Upper lobe of right lung (tissue), 1 donor: ENCODE measurements at regions not wholly inside any gene's neighbourhood (a gene's known extent, or its start where the extent isn't known, plus 50 kb on each side); places are given as distances from the start of the nearest gene placed in this dataset.
"Not testable (repeated sequence)": the region's sequence is repeated elsewhere in the genome, so short reads cannot be mapped to it uniquely, and the experiment has no call there.

Experiments
- ATAC-seq: fragments of 200-7000 bp; cut with Tn5 transposase; one replicate; pipeline ENCODE4 v1.9.1; 2020; ENCODE audit warnings: mild to moderate bottlenecking, moderate library complexity
- DNase-seq: peaks from one replicate; pipeline ENCODE4 v3.0.0-alpha.2; 2020
- H3K27ac ChIP-seq: fragments of 200-600 bp; one replicate; pipeline ENCODE4 v1.8.0; 2022
- H3K27me3 ChIP-seq: fragments of 200-600 bp; one replicate; pipeline ENCODE4 v1.8.0; 2022; ENCODE audit warnings: mild to moderate bottlenecking
- H3K36me3 ChIP-seq: fragments of 200-600 bp; one replicate; pipeline ENCODE4 v1.8.0; 2022
- H3K4me1 ChIP-seq: fragments of 200-600 bp; one replicate; pipeline ENCODE4 v1.8.0; 2022
- H3K4me3 ChIP-seq: fragments of 200-600 bp; one replicate; pipeline ENCODE4 v1.8.0; 2022; ENCODE audit warnings: mild to moderate bottlenecking
- H3K9me3 ChIP-seq: fragments of 200-600 bp; one replicate; pipeline ENCODE4 v1.8.0; 2022
- CTCF ChIP-seq: fragments of 200-600 bp; IDR thresholded peaks from one replicate; pipeline ENCODE4 v1.8.0; 2022; ENCODE audit warnings: antibody characterized with exemption
- intact Hi-C: fragments of 100-400 bp; cut with DNase I; formaldehyde crosslinking; loops from one replicate; pipeline ENCODE4 v1.11.0; 2022
- donor health status: DM: no; HTN: yes; CAD: no; lungs with severe emphysema.

- Histone ChIP-seq H3K36me3 (no peaks in the 10 kb centered on the region), H3K4me3 (no peak overlapping the region), H3K27me3 (no peaks in the 10 kb centered on the region), H3K4me1 (no peaks in the 10 kb centered on the region), H3K9me3 (no peaks in the 10 kb centered on the region), H3K27ac (no peak overlapping the region)
- ATAC-seq (peak; percentile 41), DNase-seq (no peak)
- intact Hi-C loops = no loop called here
- TF ChIP-seq CTCF = no peak
Measured at GRCh38 chr4:169902658-169903345, 123.4 kb downstream of the MFAP3L start.

- ATAC-seq (no peak), DNase-seq (no peak)
- no peak overlapping the region for H3K4me3 ChIP-seq
- no peaks in the 10 kb centered on the region for H3K27me3 ChIP-seq
- no peaks in the 10 kb centered on the region for H3K4me1 ChIP-seq
- no peaks in the 10 kb centered on the region for H3K36me3 ChIP-seq
- no peak overlapping the region for H3K27ac ChIP-seq
- no peak for TF ChIP-seq CTCF
- H3K9me3 ChIP-seq = no peaks in the 10 kb centered on the region
- intact Hi-C loops = no loop called here
Measured at GRCh38 chr4:169900241-169900845, 125.9 kb downstream of the MFAP3L start.

GRCh38 chr4:169899295-169899694, 126.9 kb downstream of the MFAP3L start:
- intact Hi-C loops = no loop called here
- DNase-seq (no peak), ATAC-seq (no peak)
- no peak overlapping the region for H3K4me3 ChIP-seq
- TF ChIP-seq CTCF = no peak
- no peak overlapping the region for H3K27ac ChIP-seq
- no peaks in the 10 kb centered on the region for H3K27me3 ChIP-seq
- H3K36me3 ChIP-seq = no peaks in the 10 kb centered on the region
- no peaks in the 10 kb centered on the region for H3K4me1 ChIP-seq
- H3K9me3 ChIP-seq = no peaks in the 10 kb centered on the region

- no peaks in the 10 kb centered on the region for H3K9me3 ChIP-seq
- no peak for DNase-seq
- no peak overlapping the region for H3K4me3 ChIP-seq
- H3K27ac ChIP-seq = no peak overlapping the region
- TF ChIP-seq CTCF = no peak
- H3K36me3 ChIP-seq = no peaks in the 10 kb centered on the region
- intact Hi-C loops = no loop called here
- no peaks in the 10 kb centered on the region for H3K4me1 ChIP-seq
- no peaks in the 10 kb centered on the region for H3K27me3 ChIP-seq
- no peak for ATAC-seq
Measured at GRCh38 chr4:169898095-169898494, 128.1 kb downstream of the MFAP3L start.

- ATAC-seq, H3K27ac ChIP-seq, intact Hi-C loops, H3K9me3 ChIP-seq, H3K4me1 ChIP-seq, H3K36me3 ChIP-seq, DNase-seq, H3K4me3 ChIP-seq, H3K27me3 ChIP-seq: not testable (repeated sequence)
Measured at GRCh38 chr4:169894767-169895166, 131.4 kb downstream of the MFAP3L start.

GRCh38 chr4:169885893-169886292, 128.1 kb upstream of the HPF1 start:
- intact Hi-C loops = no loop called here
- no peak for ATAC-seq
- no peaks in the 10 kb centered on the region for H3K36me3 ChIP-seq

More at GRCh38 chr4:169885893-169886292, 128.1 kb upstream of the HPF1 start:
- no peaks in the 10 kb centered on the region for H3K4me1 ChIP-seq
- DNase-seq = no peak
- H3K4me3 ChIP-seq = no peak overlapping the region
- H3K9me3 ChIP-seq = no peaks in the 10 kb centered on the region
- H3K27me3 ChIP-seq = no peaks in the 10 kb centered on the region
- TF ChIP-seq CTCF = no peak
- H3K27ac ChIP-seq = no peak overlapping the region
